ENCODE measurements at regions not wholly inside any gene's neighbourhood (a gene's known extent, or its start where the extent isn't known, plus 50 kb on each side); places are given as distances from the start of the nearest gene placed in this dataset.
A peak's percentile ranks its signal among the peaks of the same experiment; 100 is the strongest.

GRCh38 chr14:58814466-58814865, 176.7 kb downstream of the DACT1 start:
- no peak for DNase-seq
- Histone ChIP-seq H3K4me3 (ENCODE audit: insufficient read depth, low read depth, low read length) (no peak overlapping the region), H3K27me3 (ENCODE audit: control insufficient read depth, insufficient read depth, low read length) (no peaks in the 10 kb centered on the region), H3K36me3 (replicated peaks; ENCODE audit: control insufficient read depth, insufficient read depth, low read length) (no peaks in the 10 kb centered on the region)

GRCh38 chr14:58815161-58815701, 177.5 kb downstream of the DACT1 start:
- no peak overlapping the region for H3K4me3 ChIP-seq (ENCODE audit: insufficient read depth, low read depth, low read length)
- no peaks in the 10 kb centered on the region for H3K36me3 ChIP-seq (replicated peaks; ENCODE audit: control insufficient read depth, insufficient read depth, low read length)
- no peak for DNase-seq
- H3K27me3 ChIP-seq (ENCODE audit: control insufficient read depth, insufficient read depth, low read length) = no peaks in the 10 kb centered on the region

DNA sequence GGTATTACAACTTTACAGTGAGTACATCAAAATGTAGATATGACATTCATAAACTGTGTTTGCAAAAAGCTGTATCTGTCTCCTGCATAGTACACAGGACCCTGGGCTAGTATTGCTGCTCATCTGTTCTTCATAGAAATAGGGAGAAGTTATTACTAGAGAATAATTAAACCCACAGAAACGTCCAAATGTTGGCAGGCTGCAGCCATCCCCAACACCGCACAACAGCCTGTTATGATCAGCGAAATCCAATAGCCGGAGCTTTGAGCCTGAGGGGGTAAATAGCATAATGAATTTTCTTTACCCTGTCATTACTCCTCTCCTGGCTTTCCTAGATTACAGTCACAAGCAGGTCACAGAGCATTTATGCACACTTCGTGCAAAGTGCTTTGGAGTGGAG, 178.0 kb downstream of the DACT1 start:
- no peaks in the 10 kb centered on the region for H3K27me3 ChIP-seq (ENCODE audit: control insufficient read depth, insufficient read depth, low read length)
- DNase-seq = no peak
- no peaks in the 10 kb centered on the region for H3K36me3 ChIP-seq (replicated peaks; ENCODE audit: control insufficient read depth, insufficient read depth, low read length)
- no peak overlapping the region for H3K4me3 ChIP-seq (ENCODE audit: insufficient read depth, low read depth, low read length)

GRCh38 chr14:58816416-58817115, 178.8 kb downstream of the DACT1 start:
- no peaks in the 10 kb centered on the region for H3K27me3 ChIP-seq (ENCODE audit: control insufficient read depth, insufficient read depth, low read length)
- no peak for DNase-seq
- H3K36me3 ChIP-seq (replicated peaks; ENCODE audit: control insufficient read depth, insufficient read depth, low read length) = no peaks in the 10 kb centered on the region
- H3K4me3 ChIP-seq (ENCODE audit: insufficient read depth, low read depth, low read length) = no peak overlapping the region

- Histone ChIP-seq H3K36me3 (replicated peaks; ENCODE audit: control insufficient read depth, insufficient read depth, low read length) (no peaks in the 10 kb centered on the region), H3K27me3 (ENCODE audit: control insufficient read depth, insufficient read depth, low read length) (no peaks in the 10 kb centered on the region), H3K4me3 (ENCODE audit: insufficient read depth, low read depth, low read length) (no peak overlapping the region)
- DNase-seq = no peak
These were observed 180.1 kb downstream of the DACT1 start for GRCh38 chr14:58817846-58818245.

- Histone ChIP-seq H3K4me3 (ENCODE audit: insufficient read depth, low read depth, low read length) (no peak overlapping the region), H3K27me3 (ENCODE audit: control insufficient read depth, insufficient read depth, low read length) (no peaks in the 10 kb centered on the region), H3K36me3 (replicated peaks; ENCODE audit: control insufficient read depth, insufficient read depth, low read length) (no peaks in the 10 kb centered on the region)
- no peak for DNase-seq
These were observed 182.3 kb downstream of the DACT1 start for GRCh38 chr14:58820032-58820431.

GRCh38 chr14:58821421-58821820, 183.7 kb downstream of the DACT1 start:
- Histone ChIP-seq H3K27me3 (ENCODE audit: control insufficient read depth, insufficient read depth, low read length) (no peaks in the 10 kb centered on the region), H3K4me3 (ENCODE audit: insufficient read depth, low read depth, low read length) (no peak overlapping the region), H3K36me3 (replicated peaks; ENCODE audit: control insufficient read depth, insufficient read depth, low read length) (no peaks in the 10 kb centered on the region)
- DNase-seq = no peak

DNA sequence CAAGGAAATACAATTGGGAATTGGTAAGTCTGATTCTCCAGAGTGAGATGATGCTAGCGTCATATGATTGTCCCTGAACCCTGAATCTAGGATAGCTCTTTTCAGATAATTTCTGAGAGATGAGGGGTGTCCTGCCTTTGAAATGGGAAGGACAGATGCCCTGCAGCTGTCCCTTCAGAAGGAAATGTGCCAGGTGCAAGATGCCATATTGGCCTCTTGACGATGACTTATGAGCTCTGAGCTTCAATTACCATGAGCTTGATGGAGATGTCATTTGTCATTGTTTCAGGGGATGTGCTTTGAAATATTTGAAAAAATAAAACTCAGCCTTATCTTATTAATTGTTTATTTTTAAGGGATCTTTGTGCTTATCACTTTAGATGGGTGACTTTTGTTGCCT, 185.1 kb downstream of the DACT1 start:
- H3K4me3 ChIP-seq (ENCODE audit: insufficient read depth, low read depth, low read length) = no peak overlapping the region
- DNase-seq = no peak
- no peaks in the 10 kb centered on the region for H3K36me3 ChIP-seq (replicated peaks; ENCODE audit: control insufficient read depth, insufficient read depth, low read length)
- no peaks in the 10 kb centered on the region for H3K27me3 ChIP-seq (ENCODE audit: control insufficient read depth, insufficient read depth, low read length)

DNA sequence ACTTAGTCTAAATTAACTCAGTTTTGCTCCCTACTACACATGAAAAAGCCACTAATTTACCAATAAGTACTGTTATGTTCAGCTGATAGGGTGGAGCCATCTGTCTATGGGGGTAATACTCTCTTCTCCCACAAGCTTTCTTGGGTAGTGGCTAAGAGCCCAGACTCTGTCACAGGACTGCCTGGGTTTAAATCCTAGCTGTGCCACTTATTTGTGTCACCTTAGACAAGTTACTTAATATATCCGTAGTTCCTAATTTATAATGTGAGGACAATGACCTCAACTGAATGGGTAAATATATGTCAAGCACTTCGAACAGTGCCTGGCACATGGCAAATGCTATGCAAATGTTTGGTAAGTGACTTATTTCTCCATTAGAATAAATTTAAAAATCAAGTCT, 185.6 kb downstream of the DACT1 start:
- no peaks in the 10 kb centered on the region for H3K27me3 ChIP-seq (ENCODE audit: control insufficient read depth, insufficient read depth, low read length)
- DNase-seq = no peak
- H3K36me3 ChIP-seq (replicated peaks; ENCODE audit: control insufficient read depth, insufficient read depth, low read length) = no peaks in the 10 kb centered on the region
- H3K4me3 ChIP-seq (ENCODE audit: insufficient read depth, low read depth, low read length) = no peak overlapping the region

- Histone ChIP-seq H3K36me3 (replicated peaks; ENCODE audit: control insufficient read depth, insufficient read depth, low read length) (no peaks in the 10 kb centered on the region), H3K4me3 (ENCODE audit: insufficient read depth, low read depth, low read length) (no peak overlapping the region), H3K27me3 (ENCODE audit: control insufficient read depth, insufficient read depth, low read length) (no peaks in the 10 kb centered on the region)
- DNase-seq = no peak
These were observed 186.3 kb downstream of the DACT1 start for GRCh38 chr14:58824106-58824505.

- Histone ChIP-seq H3K27me3 (ENCODE audit: control insufficient read depth, insufficient read depth, low read length) (no peaks in the 10 kb centered on the region), H3K36me3 (replicated peaks; ENCODE audit: control insufficient read depth, insufficient read depth, low read length) (no peaks in the 10 kb centered on the region), H3K4me3 (ENCODE audit: insufficient read depth, low read depth, low read length) (no peak overlapping the region)
- no peak for DNase-seq
These were observed 187.0 kb downstream of the DACT1 start for GRCh38 chr14:58824796-58825195.

GRCh38 chr14:58825606-58826005, 187.8 kb downstream of the DACT1 start:
- DNase-seq = no peak
- Histone ChIP-seq H3K36me3 (replicated peaks; ENCODE audit: control insufficient read depth, insufficient read depth, low read length) (no peaks in the 10 kb centered on the region), H3K4me3 (ENCODE audit: insufficient read depth, low read depth, low read length) (no peak overlapping the region), H3K27me3 (ENCODE audit: control insufficient read depth, insufficient read depth, low read length) (no peaks in the 10 kb centered on the region)

GRCh38 chr14:58826845-58827686, 189.3 kb downstream of the DACT1 start:
- Histone ChIP-seq H3K27me3 (ENCODE audit: control insufficient read depth, insufficient read depth, low read length) (no peaks in the 10 kb centered on the region), H3K36me3 (replicated peaks; ENCODE audit: control insufficient read depth, insufficient read depth, low read length) (no peaks in the 10 kb centered on the region), H3K4me3 (ENCODE audit: insufficient read depth, low read depth, low read length) (no peak overlapping the region)
- peak; percentile 32 for DNase-seq

- Histone ChIP-seq H3K4me3 (ENCODE audit: insufficient read depth, low read depth, low read length) (no peak overlapping the region), H3K36me3 (replicated peaks; ENCODE audit: control insufficient read depth, insufficient read depth, low read length) (no peaks in the 10 kb centered on the region), H3K27me3 (ENCODE audit: control insufficient read depth, insufficient read depth, low read length) (no peaks in the 10 kb centered on the region)
- no peak for DNase-seq
These were observed 190.5 kb downstream of the DACT1 start for GRCh38 chr14:58828298-58828697.

GRCh38 chr14:58829594-58829993, 191.8 kb downstream of the DACT1 start:
- Histone ChIP-seq H3K36me3 (replicated peaks; ENCODE audit: control insufficient read depth, insufficient read depth, low read length) (no peaks in the 10 kb centered on the region), H3K27me3 (ENCODE audit: control insufficient read depth, insufficient read depth, low read length) (no peaks in the 10 kb centered on the region), H3K4me3 (ENCODE audit: insufficient read depth, low read depth, low read length) (no peak overlapping the region)
- no peak for DNase-seq

Measured in H7 (cell line).